HL-60 (cell line): ENCODE measurements at regions not wholly inside any gene's neighbourhood (a gene's known extent, or its start where the extent isn't known, plus 50 kb on each side); places are given as distances from the start of the nearest gene placed in this dataset.
A peak's percentile ranks its signal among the peaks of the same experiment; 100 is the strongest.

Experiments
- DNase-seq, 2 experiments: peaks; one replicate each; pipeline ENCODE4 v3.0.0-alpha.2; 2010 to 2020; ENCODE audit warnings: low read depth in 1 of 2, low spot score in 1 of 2
- H3K27ac ChIP-seq: fragments of 250-450 bp; sonication (Bioruptor Pico); replicated peaks from 2 replicates; pipeline ENCODE4 v1.5.1; 2020; ENCODE audit warnings: mild to moderate bottlenecking, moderate library complexity
- H3K27me3 ChIP-seq: fragments of 250-450 bp; sonication (Bioruptor Pico); 2 replicates; pipeline ENCODE4 v1.5.1; 2021; ENCODE audit warnings: mild to moderate bottlenecking, moderate library complexity; ENCODE audit not compliant: insufficient read depth, poor library complexity, severe bottlenecking
- H3K4me3 ChIP-seq: replicated peaks from 2 replicates; pipeline ENCODE4 v1.5.1; 2011; ENCODE audit warnings: mild to moderate bottlenecking, control low read depth, low read length; ENCODE audit not compliant: insufficient read depth
- CTCF ChIP-seq: IDR thresholded peaks from one replicate; pipeline ENCODE4 v1.5.1; 2011; ENCODE audit warnings: low read length, control low read depth, inconsistent platforms; ENCODE audit not compliant: insufficient read depth
- GABPA ChIP-seq: IDR thresholded peaks from 2 replicates; pipeline ENCODE4 v1.6.1; 2012; ENCODE audit warnings: low read depth
- POLR2AphosphoS5 ChIP-seq: IDR thresholded peaks from 2 replicates; pipeline ENCODE4 v1.6.1; 2012; ENCODE audit warnings: low read depth
- REST ChIP-seq: IDR thresholded peaks from 2 replicates; pipeline ENCODE4 v1.6.1; 2012; ENCODE audit warnings: low read depth; ENCODE audit not compliant: insufficient replicate concordance
- SPI1 ChIP-seq: IDR thresholded peaks from 2 replicates; pipeline ENCODE4 v1.6.1; 2012; ENCODE audit warnings: low read depth, mild to moderate bottlenecking, borderline replicate concordance

- no peak overlapping the region for H3K4me3 ChIP-seq
- no peak for DNase-seq
- no peaks in the 10 kb centered on the region for H3K27me3 ChIP-seq
- no peak for TF ChIP-seq SPI1
- no peak for TF ChIP-seq GABPA
- no peak overlapping the region for H3K27ac ChIP-seq
These were observed 158.8 kb upstream of the GPR149 start for GRCh38 chr3:154588831-154589230.

GRCh38 chr3:154584974-154585373 is 155.0 kb upstream of the GPR149 start:
- H3K4me3 ChIP-seq = no peak overlapping the region
- TF ChIP-seq SPI1 (peak; percentile 38; the same call in 1 of the 2 replicates), REST (no peak)
- H3K27ac ChIP-seq = no peak overlapping the region
- H3K27me3 ChIP-seq = no peaks in the 10 kb centered on the region
- DNase-seq = peak in 1 of 2 experiments; percentile 22

- Histone ChIP-seq H3K4me3 (no peak overlapping the region), H3K27ac (no peak overlapping the region), H3K27me3 (no peaks in the 10 kb centered on the region)
- no peak for DNase-seq
- no peak for TF ChIP-seq REST
- no peak for TF ChIP-seq SPI1
- no peak for TF ChIP-seq POLR2AphosphoS5
- no peak for TF ChIP-seq CTCF
- TF ChIP-seq GABPA = no peak
These were observed 154.1 kb upstream of the GPR149 start for GRCh38 chr3:154584041-154584440.

GRCh38 chr3:154583086-154583634 is 153.2 kb upstream of the GPR149 start:
- Histone ChIP-seq H3K27ac (no peak overlapping the region), H3K4me3 (no peak overlapping the region), H3K27me3 (no peaks in the 10 kb centered on the region)
- TF ChIP-seq GABPA = no peak
- no peak for TF ChIP-seq CTCF
- no peak for TF ChIP-seq SPI1
- no peak for TF ChIP-seq REST
- TF ChIP-seq POLR2AphosphoS5 = no peak
- DNase-seq = no peak
